Transverse colon (tissue), 4 donors: ENCODE measurements at regions not wholly inside any gene's neighbourhood (a gene's known extent, or its start where the extent isn't known, plus 50 kb on each side); places are given as distances from the start of the nearest gene placed in this dataset.
"Not testable (repeated sequence)": the region's sequence is repeated elsewhere in the genome, so short reads cannot be mapped to it uniquely, and the experiment has no call there.

Experiments
- DNase-seq: peaks from one replicate; pipeline ENCODE4 v3.0.0-alpha.2; 2019
- H3K27ac ChIP-seq, 4 donors: fragments of 200-600 bp; sonication (generic); 2 replicates each; pipeline ENCODE4 v1.5.1; 2016 to 2018; ENCODE audit warnings: inconsistent platforms in 4 of 4
- H3K27me3 ChIP-seq: fragments of 200-600 bp; sonication (generic); 2 replicates; pipeline ENCODE4 v1.5.1; 2017; ENCODE audit warnings: inconsistent platforms
- H3K36me3 ChIP-seq, 4 donors: fragments of 200-600 bp; sonication (generic); 2 replicates each; pipeline ENCODE4 v1.5.1; 2017 to 2019; ENCODE audit warnings: inconsistent platforms in 4 of 4
- H3K4me1 ChIP-seq, 4 donors: fragments of 200-600 bp; sonication (generic); 2 replicates each; pipeline ENCODE4 v1.5.1; 2017 to 2020; ENCODE audit warnings: inconsistent platforms in 4 of 4
- H3K4me3 ChIP-seq, 4 donors: fragments of 200-600 bp; sonication (generic); 1 replicate in 1 of 4; 2 replicates in 3 of 4; pipeline versions ENCODE4 v1.5.1 to v1.6.1; 2017 to 2019; ENCODE audit warnings: inconsistent platforms in 4 of 4
- H3K9me3 ChIP-seq, 2 donors: fragments of 200-600 bp; sonication (generic); 2 replicates each; pipeline ENCODE4 v1.5.1; 2017 to 2019; ENCODE audit warnings: inconsistent platforms in 2 of 2
- CTCF ChIP-seq, 5 experiments: fragments of 200-600 bp in 3 of 5; fragments of 450-650 bp in 2 of 5; sonication (generic) in 3 of 5; IDR thresholded peaks; 1 replicate in 2 of 5; 2 replicates in 3 of 5; pipeline ENCODE4 v1.5.1; 2016 to 2017; ENCODE audit warnings: antibody characterized with exemption in 5 of 5, inconsistent platforms in 3 of 5, mild to moderate bottlenecking in 2 of 5, moderate library complexity in 1 of 5
- EP300 ChIP-seq: sonication (generic); formaldehyde crosslinking; IDR thresholded peaks from one replicate; pipeline ENCODE4 v1.6.1; 2017; ENCODE audit warnings: antibody characterized with exemption, low read depth
- POLR2A ChIP-seq: fragments of 450-650 bp; IDR thresholded peaks from one replicate; pipeline ENCODE4 v1.6.1; 2016; ENCODE audit warnings: antibody characterized with exemption, mild to moderate bottlenecking, moderate library complexity
- POLR2AphosphoS5 ChIP-seq, 3 donors: sonication (generic); formaldehyde crosslinking; IDR thresholded peaks; one replicate each; pipeline ENCODE4 v1.6.1; 2016; ENCODE audit warnings: antibody characterized with exemption in 3 of 3
- WGBS, 2 donors: methylation state at CpG; one replicate each; pipeline ENCODE4 v1.1.5; 2018; ENCODE audit warnings: low coverage in 1 of 2; 5-methylcytosine and 5-hydroxymethylcytosine counted together
- in situ Hi-C, 4 donors: fragments of 200-750 bp; cut with MboI; loops; one replicate each; pipeline versions ENCODE4 v1.15.0 to v1.15.1; 2017; ENCODE audit warnings: low sequenced_read_pairs in 3 of 4, low pct_ligation_motif_present in 1 of 4, low pct_unique_long_range_greater_than_20kb in 1 of 4
- intact Hi-C: fragments of 100-400 bp; cut with DNase I; formaldehyde crosslinking; loops from one replicate; pipeline ENCODE4 v1.15.1; 2023; ENCODE audit warnings: low total_unique reads

DNA sequence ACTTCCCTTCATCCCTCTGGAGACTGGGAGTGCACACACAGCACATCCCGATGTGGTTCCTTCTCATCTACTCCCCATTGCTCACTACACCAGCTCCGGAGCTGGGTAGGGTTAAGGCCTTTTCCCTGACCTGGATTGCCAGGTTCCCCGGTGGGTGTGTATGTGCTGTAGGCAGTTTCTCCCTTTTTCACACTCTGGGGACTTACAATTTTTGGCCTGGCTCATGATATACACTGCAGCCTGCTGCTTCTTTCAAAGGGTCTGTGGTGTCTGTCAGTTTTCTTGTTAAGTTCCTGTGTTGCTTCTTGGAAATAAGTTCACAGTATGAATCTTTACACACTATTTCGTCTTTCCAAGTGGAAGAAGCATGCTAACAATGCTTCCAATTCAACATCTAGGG, 405.5 kb downstream of the UTRN start:
- in situ Hi-C loops (no loop called here), intact Hi-C loops (no loop called here)
- 87 to 100% methylated on average over 1 to 4 of the region's 4 CpGs for WGBS, 2 donors

GRCh38 chr6:144692050-144692449, 406.9 kb downstream of the UTRN start:
- Histone ChIP-seq H3K4me1 (peaks cover 3 to 16% (median 12%) of the 10 kb centered on the region in 4 donors), H3K9me3 (peaks cover 8 to 16% of the 10 kb centered on the region in 2 donors)
- H3K27ac ChIP-seq, intact Hi-C loops, H3K36me3 ChIP-seq, H3K4me3 ChIP-seq, in situ Hi-C loops, DNase-seq, H3K27me3 ChIP-seq: not testable (repeated sequence)
- whole genome bisulfite sequencing, 2 donors: 92 to 100% methylated on average over 1 of the region's 1 CpG

More for the DNA sequence above, 405.5 kb downstream of the UTRN start:
- Histone ChIP-seq H3K4me1 (peaks cover 0 to 4% (median 0%) of the 10 kb centered on the region in 4 donors), H3K9me3 (peaks cover 9 to 16% of the 10 kb centered on the region in 2 donors), H3K27me3 (no peaks in the 10 kb centered on the region), H3K4me3 (no peak overlapping the region), H3K27ac (no peak overlapping the region), H3K36me3 (no peaks in the 10 kb centered on the region)
- no peak for DNase-seq
- TF ChIP-seq POLR2A: no peak
- no peak for TF ChIP-seq POLR2AphosphoS5 (IDR thresholded peaks at IDR 0.05)
- no peak for TF ChIP-seq EP300
- TF ChIP-seq CTCF (IDR thresholded peaks at IDR 0.05): no peak

- H3K27ac ChIP-seq: no peak overlapping the region
- H3K4me3 ChIP-seq: no peak overlapping the region
- TF ChIP-seq POLR2AphosphoS5 (IDR thresholded peaks at IDR 0.05) (no peak), CTCF (IDR thresholded peaks at IDR 0.05) (no peak), EP300 (no peak), POLR2A (no peak)
- DNase-seq: no peak
- H3K9me3 ChIP-seq: peaks cover 0 to 10% of the 10 kb centered on the region in 2 donors
- H3K27me3 ChIP-seq: no peaks in the 10 kb centered on the region
- in situ Hi-C loops (no loop called here), intact Hi-C loops (no loop called here)
- no peaks in the 10 kb centered on the region for H3K36me3 ChIP-seq
- WGBS, 2 donors: 64 to 68% methylated on average over 3 of the region's 3 CpGs
- H3K4me1 ChIP-seq: peaks cover 3 to 28% (median 20%) of the 10 kb centered on the region in 4 donors
Measured at GRCh38 chr6:144695858-144696533, 410.9 kb downstream of the UTRN start.

- WGBS, 2 donors: 25 to 42% methylated on average over 2 of the region's 2 CpGs
- no peak overlapping the region for H3K4me3 ChIP-seq
- in situ Hi-C loops: no loop called here
- TF ChIP-seq EP300: no peak
- TF ChIP-seq CTCF (IDR thresholded peaks at IDR 0.05): no peak
- no peak for TF ChIP-seq POLR2AphosphoS5 (IDR thresholded peaks at IDR 0.05)
- no peak for TF ChIP-seq POLR2A
- peaks cover 3 to 28% (median 20%) of the 10 kb centered on the region in 4 donors for H3K4me1 ChIP-seq
- intact Hi-C loops: no loop called here
- H3K27ac ChIP-seq: peak overlapping the region in 2 of 4 donors; percentile 4 to 43
- peaks cover 0 to 9% of the 10 kb centered on the region in 2 donors for H3K9me3 ChIP-seq
- H3K27me3 ChIP-seq: no peaks in the 10 kb centered on the region
- DNase-seq: no peak
- no peaks in the 10 kb centered on the region for H3K36me3 ChIP-seq
Measured at GRCh38 chr6:144696610-144697368, 411.7 kb downstream of the UTRN start.
